Neuronal stem cell (in vitro differentiated cells): ENCODE measurements at regions not wholly inside any gene's neighbourhood (a gene's known extent, or its start where the extent isn't known, plus 50 kb on each side); places are given as distances from the start of the nearest gene placed in this dataset.

Experiments used
- DNase-seq: peaks from one replicate; pipeline ENCODE4 v3.0.0-alpha.2; 2013; ENCODE audit warnings: low spot score
- H2AFZ ChIP-seq: one replicate; pipeline ENCODE4 v1.6.1; 2013; ENCODE audit warnings: mild to moderate bottlenecking, low read length, inconsistent platforms
- H2AK5ac ChIP-seq: 2 replicates; pipeline ENCODE4 v1.6.1; 2013; ENCODE audit warnings: low read depth, mild to moderate bottlenecking, inconsistent platforms, low read length, moderate library complexity, mixed read lengths
- H2BK120ac ChIP-seq: 2 replicates; pipeline ENCODE4 v1.6.1; 2013; ENCODE audit warnings: low read depth, mild to moderate bottlenecking, inconsistent platforms, low read length, moderate library complexity, mixed read lengths
- H2BK12ac ChIP-seq: one replicate; pipeline ENCODE4 v1.6.1; 2013; ENCODE audit warnings: low read length, inconsistent platforms
- H2BK15ac ChIP-seq: 2 replicates; pipeline ENCODE4 v1.6.1; 2013; ENCODE audit warnings: mild to moderate bottlenecking, low read length, inconsistent platforms, mixed read lengths
- H2BK5ac ChIP-seq: one replicate; pipeline ENCODE4 v1.6.1; 2013; ENCODE audit warnings: inconsistent platforms, mild to moderate bottlenecking, low read length, moderate library complexity
- H3K14ac ChIP-seq: one replicate; pipeline ENCODE4 v1.6.1; 2013; ENCODE audit warnings: low read length, inconsistent platforms
- H3K18ac ChIP-seq: 2 replicates; pipeline ENCODE4 v1.6.1; 2013; ENCODE audit warnings: low read length, inconsistent platforms
- H3K23ac ChIP-seq: 2 replicates; pipeline ENCODE4 v1.6.1; 2013; ENCODE audit warnings: low read depth, mild to moderate bottlenecking, mixed read lengths, low read length, inconsistent platforms; ENCODE audit not compliant: poor library complexity
- H3K27ac ChIP-seq: replicated peaks from 3 replicates; pipeline ENCODE4 v1.5.1; 2013; ENCODE audit warnings: low read length, inconsistent platforms
- H3K27me3 ChIP-seq, 3 experiments: 2 replicates each; pipeline ENCODE4 v1.6.1; 2013; ENCODE audit warnings: low read length in 3 of 3, mild to moderate bottlenecking in 2 of 3, inconsistent platforms in 1 of 3, low read depth in 1 of 3, mixed read lengths in 1 of 3, moderate library complexity in 1 of 3; ENCODE audit not compliant: control insufficient read depth in 3 of 3, insufficient read depth in 3 of 3
- H3K36me3 ChIP-seq, 2 donors: replicated peaks in 1 of 2; 2 replicates each; pipeline ENCODE4 v1.6.1; 2013; ENCODE audit warnings: low read length in 2 of 2; ENCODE audit not compliant: control insufficient read depth in 2 of 2, insufficient read depth in 2 of 2
- H3K4ac ChIP-seq: 2 replicates; pipeline ENCODE4 v1.6.1; 2013; ENCODE audit warnings: inconsistent platforms, mild to moderate bottlenecking, low read length, moderate library complexity
- H3K4me1 ChIP-seq, 2 donors: 1 replicate in 1 of 2; 2 replicates in 1 of 2; pipeline ENCODE4 v1.6.1; 2013; ENCODE audit warnings: low read length in 2 of 2, low read depth in 1 of 2; ENCODE audit not compliant: control insufficient read depth in 2 of 2, insufficient read depth in 1 of 2
- H3K4me2 ChIP-seq: one replicate; pipeline ENCODE4 v1.6.1; 2013; ENCODE audit warnings: mild to moderate bottlenecking, low read length, inconsistent platforms; ENCODE audit not compliant: insufficient read depth, poor library complexity, severe bottlenecking
- H3K4me3 ChIP-seq, 2 donors: 2 replicates each; pipeline ENCODE4 v1.5.1; 2013; ENCODE audit warnings: low read length in 2 of 2, mild to moderate bottlenecking in 2 of 2, inconsistent platforms in 1 of 2, moderate library complexity in 1 of 2
- H3K79me1 ChIP-seq: one replicate; pipeline ENCODE4 v1.6.1; 2013; ENCODE audit warnings: low read depth, mild to moderate bottlenecking, inconsistent platforms, low read length, moderate library complexity
- H3K9ac ChIP-seq: one replicate; pipeline ENCODE4 v1.6.1; 2013; ENCODE audit warnings: mild to moderate bottlenecking, low read depth, low read length, inconsistent platforms; ENCODE audit not compliant: poor library complexity
- H3K9me3 ChIP-seq, 2 donors: replicated peaks in 1 of 2; 2 replicates each; pipeline versions ENCODE3 to v1.6.1; 2013; ENCODE audit warnings: low read length in 2 of 2, mild to moderate bottlenecking in 2 of 2, inconsistent platforms in 1 of 2, low read depth in 1 of 2, mixed read lengths in 1 of 2, moderate library complexity in 1 of 2; ENCODE audit not compliant: control insufficient read depth in 2 of 2, insufficient read depth in 1 of 2
- H4K8ac ChIP-seq: one replicate; pipeline ENCODE4 v1.6.1; 2013; ENCODE audit warnings: low read depth, mild to moderate bottlenecking, inconsistent platforms, low read length, moderate library complexity
- H4K91ac ChIP-seq: one replicate; pipeline ENCODE4 v1.6.1; 2013; ENCODE audit warnings: low read length, low read depth, mild to moderate bottlenecking, inconsistent platforms; ENCODE audit not compliant: poor library complexity
- WGBS, 2 donors: extraction: QIAGEN DNeasy Blood & Tissue Kit; methylation state at CpG; one replicate each; pipeline ENCODE4 v1.1.7; 2013; ENCODE audit warnings: missing lambda C conversion rate in 2 of 2, mixed read lengths in 1 of 2; ENCODE audit not compliant: insufficient read length in 2 of 2, insufficient replicate concordance in 1 of 2; ENCODE audit errors: extremely low coverage in 2 of 2; 5-methylcytosine and 5-hydroxymethylcytosine counted together

DNA sequence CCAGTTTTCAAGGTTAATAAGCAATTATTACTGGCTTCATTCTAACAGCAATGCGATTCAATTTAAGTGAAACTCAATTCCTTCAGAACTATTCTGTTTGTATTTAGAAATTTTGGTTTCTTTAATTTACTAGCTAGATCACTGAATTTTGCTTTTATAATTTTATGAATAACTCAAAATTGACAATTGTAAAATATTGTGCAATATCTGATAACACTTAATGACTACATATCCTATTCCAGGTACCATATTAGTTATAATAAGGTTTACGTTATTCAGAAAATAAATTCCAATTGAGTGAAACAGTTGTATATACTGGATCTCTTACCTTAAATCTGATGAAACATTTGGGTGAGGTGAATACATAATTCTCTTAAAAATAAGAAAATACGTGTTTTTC, 1348.3 kb upstream of the CDH6 start:
- no peak overlapping the region for H3K4me3 ChIP-seq
- no peak for DNase-seq
- no peaks in the 10 kb centered on the region for H3K4me1 ChIP-seq
- H3K4me2 ChIP-seq, result no peak overlapping the region
- peaks cover 0 to 5% of the 10 kb centered on the region in 2 donors for H3K9me3 ChIP-seq
- H2BK5ac ChIP-seq, result no peak overlapping the region
- no peak overlapping the region for H4K8ac ChIP-seq
- H3K27me3 ChIP-seq, result no peaks in the 10 kb centered on the region
- no peak overlapping the region for H3K9ac ChIP-seq
- WGBS, 2 donors, result no CpG with 5 or more reads among the region's 3 CpGs
- no peak overlapping the region for H3K27ac ChIP-seq
- no peak overlapping the region for H3K14ac ChIP-seq
- H4K91ac ChIP-seq, result no peak overlapping the region
- no peak overlapping the region for H2BK120ac ChIP-seq
- no peaks in the 10 kb centered on the region for H3K36me3 ChIP-seq
- no peak overlapping the region for H2BK12ac ChIP-seq
- no peak overlapping the region for H3K18ac ChIP-seq
- H3K23ac ChIP-seq, result no peak overlapping the region
- H2BK15ac ChIP-seq, result no peak overlapping the region
- no peak overlapping the region for H2AFZ ChIP-seq
- H2AK5ac ChIP-seq, result no peak overlapping the region
- H3K79me1 ChIP-seq, result no peaks in the 10 kb centered on the region
- no peak overlapping the region for H3K4ac ChIP-seq

DNA sequence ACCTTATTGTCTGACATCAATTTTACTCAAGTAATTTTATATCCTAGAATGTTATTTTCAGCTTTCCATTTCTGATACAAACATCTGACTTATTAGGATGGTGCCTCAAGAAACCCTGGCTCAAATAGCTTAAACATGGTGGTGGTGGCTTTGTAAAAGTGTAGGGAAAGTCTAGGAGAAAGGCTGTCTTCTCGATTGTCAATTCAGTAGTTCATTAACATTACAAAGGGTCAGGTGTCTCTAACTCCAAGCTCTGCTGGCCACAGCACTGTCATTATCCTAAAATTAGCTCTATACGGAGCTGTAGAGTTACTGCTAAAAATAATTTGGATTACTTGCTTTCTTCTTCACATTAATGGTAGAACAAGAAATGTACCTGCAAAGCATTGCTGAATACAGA, 1360.1 kb upstream of the CDH6 start:
- H3K4ac ChIP-seq, result no peak overlapping the region
- H3K79me1 ChIP-seq, result no peaks in the 10 kb centered on the region
- H3K9me3 ChIP-seq, result no peaks in the 10 kb centered on the region
- H2BK5ac ChIP-seq, result no peak overlapping the region
- H3K4me1 ChIP-seq, result no peaks in the 10 kb centered on the region
- H3K27me3 ChIP-seq, result no peaks in the 10 kb centered on the region
- no peak overlapping the region for H3K14ac ChIP-seq
- no peak overlapping the region for H3K27ac ChIP-seq
- H2BK120ac ChIP-seq, result no peak overlapping the region
- no peak overlapping the region for H2AFZ ChIP-seq
- no peak overlapping the region for H3K18ac ChIP-seq
- H3K36me3 ChIP-seq, result no peaks in the 10 kb centered on the region
- H2BK12ac ChIP-seq, result no peak overlapping the region
- H3K4me3 ChIP-seq, result no peak overlapping the region
- no peak overlapping the region for H2AK5ac ChIP-seq
- no peak overlapping the region for H3K23ac ChIP-seq
- H4K8ac ChIP-seq, result no peak overlapping the region
- no peak overlapping the region for H3K4me2 ChIP-seq
- H2BK15ac ChIP-seq, result no peak overlapping the region
- WGBS, 2 donors, result no CpG with 5 or more reads among the region's 2 CpGs
- DNase-seq, result no peak
- no peak overlapping the region for H4K91ac ChIP-seq
- H3K9ac ChIP-seq, result no peak overlapping the region

DNA sequence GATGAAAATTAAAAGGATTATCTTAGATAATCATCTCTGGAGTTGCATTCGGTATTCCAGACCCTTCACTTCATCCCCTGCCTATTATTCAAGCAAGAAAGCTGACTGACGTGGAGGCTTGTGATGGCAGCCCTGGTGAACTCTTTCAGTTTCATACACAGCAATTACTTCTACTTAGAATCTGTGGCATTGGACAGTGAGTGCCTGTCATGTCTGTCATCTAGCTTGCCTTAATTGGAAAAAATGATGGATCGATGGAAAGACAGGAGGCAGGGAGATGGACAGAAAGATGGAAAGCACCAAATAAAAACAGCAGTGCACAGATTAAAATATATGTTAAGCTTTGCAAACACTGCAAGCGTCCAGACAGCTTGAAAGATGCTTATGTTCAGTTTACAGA, 1371.0 kb upstream of the CDH6 start:
- no peak overlapping the region for H4K91ac ChIP-seq
- H3K27ac ChIP-seq, result no peak overlapping the region
- H2BK5ac ChIP-seq, result no peak overlapping the region
- no peaks in the 10 kb centered on the region for H3K27me3 ChIP-seq
- H3K14ac ChIP-seq, result no peak overlapping the region
- no peak overlapping the region for H3K9ac ChIP-seq
- DNase-seq, result no peak
- no peak overlapping the region for H3K4me3 ChIP-seq
- no peak overlapping the region for H3K18ac ChIP-seq
- no peak overlapping the region for H2AFZ ChIP-seq
- H2BK12ac ChIP-seq, result no peak overlapping the region
- no peaks in the 10 kb centered on the region for H3K4me1 ChIP-seq
- no peak overlapping the region for H3K4me2 ChIP-seq
- no peak overlapping the region for H3K23ac ChIP-seq
- WGBS, 2 donors, result no CpG with 5 or more reads among the region's 4 CpGs
- H4K8ac ChIP-seq, result no peak overlapping the region
- no peaks in the 10 kb centered on the region for H3K79me1 ChIP-seq
- H3K9me3 ChIP-seq, result no peaks in the 10 kb centered on the region
- no peaks in the 10 kb centered on the region for H3K36me3 ChIP-seq
- no peak overlapping the region for H2AK5ac ChIP-seq
- H2BK15ac ChIP-seq, result no peak overlapping the region
- no peak overlapping the region for H3K4ac ChIP-seq
- H2BK120ac ChIP-seq, result no peak overlapping the region

DNA sequence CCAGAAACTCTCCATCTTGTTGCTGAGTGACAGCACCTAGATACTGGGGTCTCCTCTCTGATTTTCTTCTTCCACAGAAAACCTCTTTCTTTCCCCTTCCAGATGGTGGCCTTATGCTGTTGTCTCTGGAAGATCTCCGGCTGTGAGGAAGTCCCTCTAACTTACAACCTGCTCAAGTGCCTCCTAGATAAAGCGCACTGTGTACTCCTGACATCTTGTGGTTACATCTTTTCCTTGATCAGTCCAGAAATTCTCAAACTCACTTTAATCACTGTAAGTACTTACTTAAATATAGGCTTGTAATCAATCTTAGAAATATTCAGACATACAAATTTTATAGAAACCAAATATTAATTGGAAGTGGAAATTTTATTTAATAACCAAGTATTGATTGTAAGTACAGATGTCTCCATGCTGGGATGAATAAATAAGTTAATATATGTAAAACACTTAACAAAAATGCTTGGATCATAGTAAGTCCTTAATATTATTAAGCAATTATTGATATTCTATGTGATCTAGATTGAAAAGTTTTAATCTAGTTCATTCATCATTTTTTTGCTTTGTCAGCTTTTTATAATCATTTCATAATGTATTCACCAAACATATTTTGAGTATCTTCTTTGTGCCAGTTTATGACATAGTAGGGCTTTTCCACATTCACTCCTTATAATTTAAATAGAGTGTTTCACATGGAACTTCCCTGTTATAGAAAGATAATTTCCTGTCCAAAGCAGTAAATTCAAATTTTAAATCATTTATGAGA, 1381.4 kb upstream of the CDH6 start:
- Histone ChIP-seq H3K14ac (no peak overlapping the region), H3K4me3 (no peak overlapping the region), H3K4ac (no peak overlapping the region), H3K18ac (no peak overlapping the region), H2BK12ac (no peak overlapping the region), H2BK120ac (no peak overlapping the region), H2BK15ac (no peak overlapping the region), H4K91ac (no peak overlapping the region), H3K36me3 (no peaks in the 10 kb centered on the region), H3K9me3 (no peaks in the 10 kb centered on the region), H3K4me1 (no peaks in the 10 kb centered on the region), H3K23ac (no peak overlapping the region), H3K4me2 (no peak overlapping the region), H2AFZ (no peak overlapping the region), H3K27ac (no peak overlapping the region), H2AK5ac (no peak overlapping the region), H3K79me1 (no peaks in the 10 kb centered on the region), H3K27me3 (no peaks in the 10 kb centered on the region), H4K8ac (no peak overlapping the region), H2BK5ac (no peak overlapping the region), H3K9ac (no peak overlapping the region)
- DNase-seq, result no peak
- no CpG with 5 or more reads among the region's 2 CpGs for WGBS, 2 donors
